DND-41 (cell line): ENCODE measurements at regions not wholly inside any gene's neighbourhood (a gene's known extent, or its start where the extent isn't known, plus 50 kb on each side); places are given as distances from the start of the nearest gene placed in this dataset.

Source experiments
- EZH2 ChIP-seq: IDR thresholded peaks from 3 replicates; pipeline ENCODE4 v1.6.1; 2012; ENCODE audit warnings: borderline replicate concordance, low read depth, mild to moderate bottlenecking, moderate library complexity, low read length, inconsistent platforms; ENCODE audit not compliant: severe bottlenecking
- TF ChIP-seq, protein P1 (sequence below): IDR thresholded peaks from 2 replicates; pipeline ENCODE4 v1.5.1; 2012; ENCODE audit warnings: borderline replicate concordance, low read length, moderate library complexity, mild to moderate bottlenecking; ENCODE audit not compliant: poor library complexity, severe bottlenecking; ENCODE audit errors: extremely low read depth

DNA sequence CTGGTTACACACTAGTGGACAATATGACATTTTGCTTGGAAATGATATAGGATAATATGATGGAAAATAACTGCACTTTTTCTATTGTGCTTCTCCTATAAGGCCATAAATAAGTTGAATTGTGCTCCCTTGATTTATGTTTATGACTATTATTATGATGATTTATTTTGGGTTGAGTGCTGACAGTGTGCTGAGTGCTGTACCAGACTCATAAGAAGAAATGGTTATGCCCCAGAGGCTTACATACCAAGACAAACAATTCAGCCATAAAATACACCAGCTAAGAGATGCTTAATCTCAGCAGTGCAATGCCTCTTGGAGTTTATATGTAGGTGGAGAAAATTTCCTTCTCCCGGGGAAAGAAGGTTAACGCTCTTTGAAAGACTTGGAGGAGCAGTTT is 199.8 kb upstream of the NOCT start:
- TF ChIP-seq, protein P1, sequence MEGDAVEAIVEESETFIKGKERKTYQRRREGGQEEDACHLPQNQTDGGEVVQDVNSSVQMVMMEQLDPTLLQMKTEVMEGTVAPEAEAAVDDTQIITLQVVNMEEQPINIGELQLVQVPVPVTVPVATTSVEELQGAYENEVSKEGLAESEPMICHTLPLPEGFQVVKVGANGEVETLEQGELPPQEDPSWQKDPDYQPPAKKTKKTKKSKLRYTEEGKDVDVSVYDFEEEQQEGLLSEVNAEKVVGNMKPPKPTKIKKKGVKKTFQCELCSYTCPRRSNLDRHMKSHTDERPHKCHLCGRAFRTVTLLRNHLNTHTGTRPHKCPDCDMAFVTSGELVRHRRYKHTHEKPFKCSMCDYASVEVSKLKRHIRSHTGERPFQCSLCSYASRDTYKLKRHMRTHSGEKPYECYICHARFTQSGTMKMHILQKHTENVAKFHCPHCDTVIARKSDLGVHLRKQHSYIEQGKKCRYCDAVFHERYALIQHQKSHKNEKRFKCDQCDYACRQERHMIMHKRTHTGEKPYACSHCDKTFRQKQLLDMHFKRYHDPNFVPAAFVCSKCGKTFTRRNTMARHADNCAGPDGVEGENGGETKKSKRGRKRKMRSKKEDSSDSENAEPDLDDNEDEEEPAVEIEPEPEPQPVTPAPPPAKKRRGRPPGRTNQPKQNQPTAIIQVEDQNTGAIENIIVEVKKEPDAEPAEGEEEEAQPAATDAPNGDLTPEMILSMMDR, result no peak
- no peak for TF ChIP-seq EZH2
